ENCODE measurements at regions not wholly inside any gene's neighbourhood (a gene's known extent, or its start where the extent isn't known, plus 50 kb on each side); places are given as distances from the start of the nearest gene placed in this dataset.

- no peak for DNase-seq (ENCODE audit: low read depth)
Observed at GRCh38 chr16:6593799-6594198, 738.8 kb upstream of the RBFOX1 start.

GRCh38 chr16:6576606-6577005 is 756.0 kb upstream of the RBFOX1 start:
- no peak for DNase-seq (ENCODE audit: low read depth)

GRCh38 chr16:6576113-6576512 is 756.5 kb upstream of the RBFOX1 start:
- DNase-seq (ENCODE audit: low read depth): no peak

GRCh38 chr16:6574146-6574545 is 758.5 kb upstream of the RBFOX1 start:
- DNase-seq (ENCODE audit: low read depth): no peak

- no peak for DNase-seq (ENCODE audit: low read depth)
Observed at GRCh38 chr16:6573577-6573976, 759.1 kb upstream of the RBFOX1 start.

GRCh38 chr16:6571044-6571443 is 761.6 kb upstream of the RBFOX1 start:
- no peak for DNase-seq (ENCODE audit: low read depth)

- DNase-seq (ENCODE audit: low read depth): no peak
Observed at GRCh38 chr16:6570530-6570929, 762.1 kb upstream of the RBFOX1 start.

GRCh38 chr16:6562986-6563385 is 769.7 kb upstream of the RBFOX1 start:
- no peak for DNase-seq (ENCODE audit: low read depth)

GRCh38 chr16:6560306-6561100 is 772.1 kb upstream of the RBFOX1 start:
- no peak for DNase-seq (ENCODE audit: low read depth)

- DNase-seq (ENCODE audit: low read depth): no peak
Observed at GRCh38 chr16:6558661-6559060, 774.0 kb upstream of the RBFOX1 start.

- DNase-seq (ENCODE audit: low read depth): no peak
Observed at GRCh38 chr16:6558126-6558525, 774.5 kb upstream of the RBFOX1 start.

- DNase-seq (ENCODE audit: low read depth): no peak
Observed at GRCh38 chr16:6557353-6558023, 775.2 kb upstream of the RBFOX1 start.

GRCh38 chr16:6549415-6549814 is 783.2 kb upstream of the RBFOX1 start:
- no peak for DNase-seq (ENCODE audit: low read depth)

GRCh38 chr16:6548507-6548906 is 784.1 kb upstream of the RBFOX1 start:
- DNase-seq (ENCODE audit: low read depth): no peak

- DNase-seq (ENCODE audit: low read depth): no peak
Observed at GRCh38 chr16:6547131-6547530, 785.5 kb upstream of the RBFOX1 start.

- DNase-seq (ENCODE audit: low read depth): no peak
Observed at GRCh38 chr16:6545329-6545728, 787.3 kb upstream of the RBFOX1 start.

GRCh38 chr16:6541267-6541666 is 791.4 kb upstream of the RBFOX1 start:
- DNase-seq (ENCODE audit: low read depth): no peak

GRCh38 chr16:6536411-6536810 is 796.2 kb upstream of the RBFOX1 start:
- no peak for DNase-seq (ENCODE audit: low read depth)

GRCh38 chr16:6531067-6531466 is 801.6 kb upstream of the RBFOX1 start:
- DNase-seq (ENCODE audit: low read depth): no peak

- DNase-seq (ENCODE audit: low read depth): no peak
Observed at GRCh38 chr16:6528217-6528616, 804.4 kb upstream of the RBFOX1 start.

GRCh38 chr16:6527646-6528045 is 805.0 kb upstream of the RBFOX1 start:
- DNase-seq (ENCODE audit: low read depth): no peak

- DNase-seq (ENCODE audit: low read depth): no peak
Observed at GRCh38 chr16:6524501-6524900, 808.1 kb upstream of the RBFOX1 start.

GRCh38 chr16:6517020-6517720 is 815.5 kb upstream of the RBFOX1 start:
- DNase-seq (ENCODE audit: low read depth): no peak

Measured in activated T-helper 9 cell treated with anti-CD3 and anti-CD28 coated beads, Interleukin-2, amount 50 U/mL, for 16 hours (primary cell).